GM21360 (cell line): ENCODE measurements at regions not wholly inside any gene's neighbourhood (a gene's known extent, or its start where the extent isn't known, plus 50 kb on each side); places are given as distances from the start of the nearest gene placed in this dataset.

Source experiments
- ATAC-seq: cut with Tn5 transposase; IDR thresholded peaks from one replicate; pipeline ENCODE4 v1.9.1; 2021; ENCODE audit warnings: mild to moderate bottlenecking, moderate library complexity; ENCODE audit not compliant: unreplicated experiment

- no peak for ATAC-seq
Observed at GRCh38 chr7:15938115-15938514, 251.6 kb upstream of the MEOX2 start.

GRCh38 chr7:15937571-15937970 is 251.1 kb upstream of the MEOX2 start:
- no peak for ATAC-seq

- ATAC-seq = no peak
Observed at GRCh38 chr7:15936991-15937390, 250.5 kb upstream of the MEOX2 start.

- ATAC-seq = no peak
Observed at GRCh38 chr7:15932318-15932717, 245.8 kb upstream of the MEOX2 start.

DNA sequence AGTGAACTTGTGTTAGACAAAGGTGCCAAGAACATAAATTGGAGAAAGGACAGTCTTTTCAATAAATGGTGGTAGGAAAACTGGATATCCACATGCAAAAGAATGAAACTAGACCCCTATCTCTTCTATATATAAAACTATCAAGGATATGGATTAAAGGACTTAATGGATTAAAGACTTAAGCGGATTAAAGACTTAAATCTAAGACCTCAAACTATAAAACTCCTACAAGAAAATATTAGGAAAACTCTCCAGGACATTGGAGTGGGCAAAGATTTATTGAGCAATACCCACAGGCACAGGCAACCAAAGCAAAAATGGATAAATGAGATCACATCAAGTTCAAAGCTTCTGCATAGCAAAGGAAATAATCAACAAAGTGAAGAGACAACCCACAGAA is 242.9 kb upstream of the MEOX2 start:
- no peak for ATAC-seq

DNA sequence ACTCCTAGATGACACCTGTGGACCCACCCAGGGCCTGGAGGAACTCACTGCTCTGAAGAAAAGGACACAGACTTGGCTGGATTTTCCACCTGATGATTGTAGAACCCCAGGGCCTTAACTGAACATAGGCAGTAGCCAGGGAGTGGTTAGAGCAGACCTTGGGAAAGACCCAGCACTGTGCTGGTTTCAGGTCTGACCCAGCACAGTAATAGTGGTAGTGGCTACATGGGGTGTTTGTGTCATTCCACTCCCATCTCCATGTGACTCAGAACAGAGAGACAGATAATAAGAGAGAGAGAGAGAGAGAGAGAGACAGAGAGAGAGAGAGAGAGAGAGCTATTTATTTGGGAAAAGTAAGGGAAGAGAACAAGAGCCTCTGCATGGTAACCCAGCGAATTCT is 239.1 kb upstream of the MEOX2 start:
- ATAC-seq = no peak

- ATAC-seq = no peak
Observed at GRCh38 chr7:15924910-15925309, 238.4 kb upstream of the MEOX2 start.

DNA sequence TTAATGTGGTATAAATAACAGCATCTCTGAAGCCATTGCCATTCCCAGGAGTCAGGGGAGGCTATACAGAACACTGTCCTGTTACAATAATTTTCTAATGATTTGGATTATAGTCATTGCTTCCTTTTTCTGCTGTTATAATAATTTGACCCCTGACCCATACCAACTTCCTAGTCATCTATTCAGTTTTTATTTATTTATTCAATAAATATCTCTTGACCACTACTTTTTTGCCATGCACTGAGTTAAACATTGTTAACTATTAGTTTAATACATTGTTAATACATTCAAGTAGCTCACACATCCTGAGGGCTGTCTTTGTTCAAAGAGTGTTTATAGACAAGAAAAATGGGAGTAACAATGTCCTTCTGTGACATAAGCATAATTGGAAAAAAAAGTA is 235.5 kb upstream of the MEOX2 start:
- no peak for ATAC-seq

DNA sequence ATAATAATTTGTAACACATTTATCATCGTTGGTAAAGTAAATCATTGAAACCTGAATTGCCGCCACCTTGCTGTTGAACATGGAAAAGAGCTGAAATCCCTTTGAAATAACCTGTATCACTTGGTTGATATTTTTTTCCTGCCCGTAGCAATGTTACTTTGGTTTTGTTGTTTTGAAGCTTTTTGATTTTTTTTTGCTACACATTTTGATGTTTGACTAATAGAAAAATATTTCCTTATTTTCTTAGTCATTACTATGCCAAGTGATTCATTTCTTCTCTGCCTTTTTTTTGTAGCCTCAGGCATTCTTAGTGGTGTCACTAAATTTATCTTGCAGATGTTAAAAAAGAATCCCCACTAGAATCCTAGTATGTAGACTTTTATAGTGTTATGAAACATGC is 235.1 kb upstream of the MEOX2 start:
- no peak for ATAC-seq

DNA sequence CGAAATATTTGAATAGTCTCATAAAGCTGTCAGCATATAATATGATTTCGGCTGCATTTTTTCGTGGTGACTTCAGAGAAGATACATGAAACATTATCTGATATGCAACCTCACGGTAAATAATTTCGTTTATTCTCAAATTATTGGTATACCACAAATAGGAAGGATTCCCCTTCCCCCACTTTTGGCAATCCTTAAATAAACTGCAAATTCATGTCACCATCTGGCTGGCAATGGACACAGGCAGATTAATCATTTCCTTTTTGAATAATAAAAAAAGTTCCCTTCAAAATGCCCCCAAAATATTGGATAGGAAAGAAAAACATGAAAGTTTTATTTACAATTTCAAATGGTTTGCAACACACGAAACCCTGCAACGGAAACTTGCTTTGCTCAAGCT is 234.5 kb upstream of the MEOX2 start:
- ATAC-seq = no peak

GRCh38 chr7:15916681-15917380 is 230.3 kb upstream of the MEOX2 start:
- ATAC-seq = no peak

- no peak for ATAC-seq
Observed at GRCh38 chr7:15915686-15916293, 229.3 kb upstream of the MEOX2 start.

- ATAC-seq = no peak
Observed at GRCh38 chr7:15914611-15915010, 228.1 kb upstream of the MEOX2 start.

DNA sequence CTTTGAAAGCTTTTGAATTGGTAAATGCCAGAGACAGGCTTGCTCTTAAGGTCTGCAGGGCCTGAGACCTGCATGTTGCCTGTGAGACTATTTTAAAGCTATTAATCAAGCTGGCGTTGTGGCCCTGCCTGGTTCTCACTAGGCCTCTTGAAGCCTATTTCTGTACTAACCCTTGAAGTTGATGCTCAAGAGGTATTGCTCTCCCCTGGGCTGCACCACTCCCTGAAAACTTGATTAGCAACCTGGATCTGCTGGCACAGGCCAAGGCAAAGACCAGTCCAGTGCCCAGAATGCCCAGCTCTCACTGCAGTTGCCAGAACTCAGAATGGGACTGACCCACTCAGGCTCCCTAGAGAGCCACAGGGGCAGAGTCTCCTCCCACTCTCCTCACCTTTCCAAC is 220.0 kb upstream of the MEOX2 start:
- ATAC-seq = no peak

GRCh38 chr7:15905251-15906040 is 219.0 kb upstream of the MEOX2 start:
- no peak for ATAC-seq

DNA sequence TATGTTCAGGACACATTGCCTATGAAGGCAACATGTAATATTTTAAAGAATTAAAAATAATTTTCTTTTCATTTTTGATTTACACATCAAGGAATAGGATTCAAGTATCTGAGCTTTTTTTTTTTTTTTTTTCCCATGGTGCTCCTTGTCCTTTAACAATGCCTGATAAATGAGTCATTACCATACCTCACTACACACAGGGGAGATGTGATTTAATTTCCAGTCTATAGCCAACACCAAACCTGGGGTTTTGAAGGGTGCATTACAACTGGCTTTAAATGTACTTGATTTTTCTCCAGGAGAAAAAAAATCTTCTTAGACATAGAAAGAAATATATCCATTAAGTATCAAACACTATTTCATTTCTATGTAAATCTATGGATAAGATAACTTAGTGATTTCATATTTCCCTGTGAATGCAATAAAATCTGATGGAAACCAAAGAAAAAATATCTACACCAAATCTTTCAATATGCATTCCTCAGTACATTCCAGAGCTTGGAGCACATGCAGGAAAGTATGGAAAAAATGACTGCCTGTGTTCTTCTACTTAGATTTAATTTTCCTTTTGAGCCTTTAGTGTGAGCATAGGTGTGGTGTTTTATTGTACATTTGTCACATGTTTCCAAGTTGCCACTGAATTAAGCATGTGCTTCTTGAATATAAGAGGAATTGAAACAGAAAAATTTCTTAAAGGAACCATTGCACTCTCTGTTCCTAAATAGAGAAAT is 204.8 kb upstream of the MEOX2 start:
- no peak for ATAC-seq

DNA sequence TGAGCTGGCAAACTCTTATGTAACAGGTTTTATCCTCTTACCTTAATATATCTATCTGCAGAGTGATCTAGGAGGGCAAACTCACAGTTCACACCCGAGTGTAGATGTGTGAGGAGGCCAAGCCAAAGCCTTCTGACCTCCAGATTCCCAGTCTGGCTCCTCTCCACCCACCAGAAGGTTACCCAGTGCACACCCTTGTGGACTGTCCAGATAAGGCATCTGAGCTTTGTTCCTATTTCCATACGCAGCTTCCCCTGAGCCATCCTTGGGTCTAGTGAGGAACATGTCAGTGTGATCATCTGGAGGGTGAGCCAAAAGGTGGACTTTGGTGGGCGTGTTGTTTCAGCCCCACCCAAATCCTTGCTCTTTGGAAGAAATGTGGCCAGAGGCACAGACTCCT is 203.0 kb upstream of the MEOX2 start:
- no peak for ATAC-seq

GRCh38 chr7:15888090-15888489 is 201.6 kb upstream of the MEOX2 start:
- no peak for ATAC-seq

GRCh38 chr7:15886626-15887025 is 200.1 kb upstream of the MEOX2 start:
- ATAC-seq = no peak

- ATAC-seq = no peak
Observed at GRCh38 chr7:15885678-15886077, 199.2 kb upstream of the MEOX2 start.

GRCh38 chr7:15874774-15875173 is 188.3 kb upstream of the MEOX2 start:
- no peak for ATAC-seq
